ENCODE measurements at regions not wholly inside any gene's neighbourhood (a gene's known extent, or its start where the extent isn't known, plus 50 kb on each side); places are given as distances from the start of the nearest gene placed in this dataset.

GRCh38 chr2:113838744-113839444, 51.0 kb upstream of the ACTR3 start:
- no peak overlapping the region for H3K27ac ChIP-seq (ENCODE audit: low read depth in 1 of 2, low read length in 1 of 2)
- no peak overlapping the region for H3K4me3 ChIP-seq
- no peaks in the 10 kb centered on the region for H3K27me3 ChIP-seq (ENCODE audit: control insufficient read depth in 3 of 3, insufficient read depth in 3 of 3, low read length in 2 of 3)
- no peak overlapping the region for H3K9ac ChIP-seq (ENCODE audit: insufficient read depth in 1 of 2, low read length in 2 of 2)
- no peaks in the 10 kb centered on the region for H3K4me1 ChIP-seq (ENCODE audit: control insufficient read depth in 5 of 5, insufficient read depth in 5 of 5, low read length in 5 of 5)
- 98 to 99% methylated on average over 3 of the region's 3 CpGs for WGBS, 2 donors
- H3K9me3 ChIP-seq (ENCODE audit: control insufficient read depth in 4 of 4, insufficient read depth in 3 of 4, low read length in 3 of 4) = no peaks in the 10 kb centered on the region
- ATAC-seq (ENCODE audit: insufficient read depth, low FRiP score) = no peak
- DNase-seq = no peak
- no peak for TF ChIP-seq CTCF (IDR thresholded peaks at IDR 0.05; ENCODE audit: control extremely low read depth, extremely low read depth)
- no peaks in the 10 kb centered on the region for H3K36me3 ChIP-seq (ENCODE audit: control insufficient read depth in 4 of 4, insufficient read depth in 4 of 4, low read length in 4 of 4)

GRCh38 chr2:113838277-113838676, 51.6 kb upstream of the ACTR3 start:
- Histone ChIP-seq H3K36me3 (ENCODE audit: control insufficient read depth in 4 of 4, insufficient read depth in 4 of 4, low read length in 4 of 4) (no peaks in the 10 kb centered on the region), H3K27ac (ENCODE audit: low read depth in 1 of 2, low read length in 1 of 2) (no peak overlapping the region), H3K9me3 (ENCODE audit: control insufficient read depth in 4 of 4, insufficient read depth in 3 of 4, low read length in 3 of 4) (no peaks in the 10 kb centered on the region), H3K4me3 (no peak overlapping the region), H3K4me1 (ENCODE audit: control insufficient read depth in 5 of 5, insufficient read depth in 5 of 5, low read length in 5 of 5) (no peaks in the 10 kb centered on the region), H3K9ac (ENCODE audit: insufficient read depth in 1 of 2, low read length in 2 of 2) (no peak overlapping the region), H3K27me3 (ENCODE audit: control insufficient read depth in 3 of 3, insufficient read depth in 3 of 3, low read length in 2 of 3) (no peaks in the 10 kb centered on the region)
- TF ChIP-seq CTCF (IDR thresholded peaks at IDR 0.05; ENCODE audit: control extremely low read depth, extremely low read depth) = no peak
- no peak for DNase-seq
- 98 to 100% methylated on average over 2 of the region's 2 CpGs for WGBS, 2 donors
- no peak for ATAC-seq (ENCODE audit: insufficient read depth, low FRiP score)

GRCh38 chr2:113834051-113834730, 55.7 kb upstream of the ACTR3 start:
- WGBS, 2 donors = 39 to 78% methylated on average over 11 of the region's 11 CpGs
- ATAC-seq (ENCODE audit: insufficient read depth, low FRiP score) = no peak
- H3K9ac ChIP-seq (ENCODE audit: insufficient read depth in 1 of 2, low read length in 2 of 2) = no peak overlapping the region
- no peaks in the 10 kb centered on the region for H3K9me3 ChIP-seq (ENCODE audit: control insufficient read depth in 4 of 4, insufficient read depth in 3 of 4, low read length in 3 of 4)
- DNase-seq = no peak
- no peak overlapping the region for H3K27ac ChIP-seq (ENCODE audit: low read depth in 1 of 2, low read length in 1 of 2)
- H3K27me3 ChIP-seq (ENCODE audit: control insufficient read depth in 3 of 3, insufficient read depth in 3 of 3, low read length in 2 of 3) = no peaks in the 10 kb centered on the region
- no peak for TF ChIP-seq CTCF (IDR thresholded peaks at IDR 0.05; ENCODE audit: control extremely low read depth, extremely low read depth)
- H3K36me3 ChIP-seq (ENCODE audit: control insufficient read depth in 4 of 4, insufficient read depth in 4 of 4, low read length in 4 of 4) = no peaks in the 10 kb centered on the region
- H3K4me3 ChIP-seq = no peak overlapping the region
- no peaks in the 10 kb centered on the region for H3K4me1 ChIP-seq (ENCODE audit: control insufficient read depth in 5 of 5, insufficient read depth in 5 of 5, low read length in 5 of 5)
